ENCODE measurements at regions not wholly inside any gene's neighbourhood (a gene's known extent, or its start where the extent isn't known, plus 50 kb on each side); places are given as distances from the start of the nearest gene placed in this dataset.

- DNase-seq, result no peak
Measured at GRCh38 chrX:138298268-138298667, 413.2 kb downstream of the FGF13 start.

GRCh38 chrX:138345801-138346200 is 365.7 kb downstream of the FGF13 start:
- DNase-seq, result no peak

GRCh38 chrX:138349351-138349750 is 362.2 kb downstream of the FGF13 start:
- DNase-seq, result no peak

GRCh38 chrX:138378876-138379275 is 332.6 kb downstream of the FGF13 start:
- no peak for DNase-seq

- DNase-seq, result no peak
Measured at GRCh38 chrX:138408101-138408500, 303.4 kb downstream of the FGF13 start.

- peak; percentile 2 for DNase-seq
Measured at GRCh38 chrX:138411048-138411447, 300.5 kb downstream of the FGF13 start.

All from RPMI8226 (cell line).